Tibial nerve (tissue), 4 donors: ENCODE measurements at regions not wholly inside any gene's neighbourhood (a gene's known extent, or its start where the extent isn't known, plus 50 kb on each side); places are given as distances from the start of the nearest gene placed in this dataset.

Experiments
- DNase-seq, 2 donors: peaks; one replicate each; pipeline ENCODE4 v3.0.0-alpha.2; 2019; ENCODE audit warnings: low spot score in 2 of 2
- H3K27ac ChIP-seq, 4 donors: fragments of 200-600 bp; sonication (generic) in 3 of 4; one replicate each; pipeline ENCODE4 v1.5.1; 2017 to 2019; ENCODE audit warnings: mild to moderate bottlenecking in 1 of 4
- H3K27me3 ChIP-seq, 2 donors: fragments of 200-600 bp; sonication (generic) in 1 of 2; one replicate each; pipeline versions ENCODE4 v1.5.1 to v1.6.0; 2017 to 2019
- H3K36me3 ChIP-seq, 3 donors: fragments of 200-600 bp; sonication (generic); one replicate each; pipeline ENCODE4 v1.5.1; 2018 to 2019
- H3K4me1 ChIP-seq, 4 donors: fragments of 200-600 bp; sonication (generic) in 3 of 4; one replicate each; pipeline ENCODE4 v1.5.1; 2017 to 2019
- H3K4me3 ChIP-seq, 4 donors: fragments of 200-600 bp; sonication (generic) in 3 of 4; one replicate each; pipeline ENCODE4 v1.5.1; 2017 to 2019; ENCODE audit warnings: mild to moderate bottlenecking in 1 of 4, moderate library complexity in 1 of 4
- H3K9me3 ChIP-seq, 4 donors: fragments of 200-600 bp; sonication (generic) in 3 of 4; one replicate each; pipeline ENCODE4 v1.5.1; 2017 to 2019
- CTCF ChIP-seq, 5 experiments: fragments of 200-600 bp in 3 of 5; fragments of 450-650 bp in 2 of 5; sonication (generic) in 3 of 5; IDR thresholded peaks; one replicate each; pipeline ENCODE4 v1.5.1; 2016 to 2019; ENCODE audit warnings: antibody characterized with exemption in 5 of 5, mild to moderate bottlenecking in 3 of 5, moderate library complexity in 2 of 5
- EP300 ChIP-seq, 2 donors: sonication (generic); formaldehyde crosslinking; IDR thresholded peaks; one replicate each; pipeline ENCODE4 v1.6.1; 2017; ENCODE audit warnings: antibody characterized with exemption in 2 of 2, mild to moderate bottlenecking in 1 of 2
- POLR2A ChIP-seq, 2 donors: fragments of 450-650 bp; IDR thresholded peaks; one replicate each; pipeline ENCODE4 v1.6.1; 2017; ENCODE audit warnings: antibody characterized with exemption in 2 of 2, mild to moderate bottlenecking in 2 of 2, moderate library complexity in 2 of 2
- WGBS, 2 donors: methylation state at CpG; one replicate each; pipeline ENCODE4 v1.1.5; 2018; 5-methylcytosine and 5-hydroxymethylcytosine counted together

GRCh38 chr15:63440265-63440648 is 58.6 kb upstream of the CA12 start:
- peaks cover 0 to 18% (median 7%) of the 10 kb centered on the region in 4 donors for H3K4me1 ChIP-seq
- no peak overlapping the region for H3K27ac ChIP-seq
- no peaks in the 10 kb centered on the region for H3K36me3 ChIP-seq
- 87 to 92% methylated on average over 3 of the region's 3 CpGs for WGBS, 2 donors
- no peaks in the 10 kb centered on the region for H3K27me3 ChIP-seq
- no peak overlapping the region for H3K4me3 ChIP-seq
- H3K9me3 ChIP-seq, result no peaks in the 10 kb centered on the region
- no peak for DNase-seq
- TF ChIP-seq EP300 (IDR thresholded peaks at IDR 0.05) (no peak), CTCF (IDR thresholded peaks at IDR 0.05) (no peak), POLR2A (IDR thresholded peaks at IDR 0.05) (no peak)

GRCh38 chr15:63440756-63441155 is 59.1 kb upstream of the CA12 start:
- no peak overlapping the region for H3K27ac ChIP-seq
- no peaks in the 10 kb centered on the region for H3K9me3 ChIP-seq
- DNase-seq, result no peak
- 90 to 91% methylated on average over 6 of the region's 6 CpGs for WGBS, 2 donors
- no peak for TF ChIP-seq EP300 (IDR thresholded peaks at IDR 0.05)
- no peak for TF ChIP-seq POLR2A (IDR thresholded peaks at IDR 0.05)
- no peak for TF ChIP-seq CTCF (IDR thresholded peaks at IDR 0.05)
- no peaks in the 10 kb centered on the region for H3K36me3 ChIP-seq
- H3K4me3 ChIP-seq, result no peak overlapping the region
- H3K4me1 ChIP-seq, result peaks cover 0 to 18% (median 7%) of the 10 kb centered on the region in 4 donors
- H3K27me3 ChIP-seq, result no peaks in the 10 kb centered on the region

- no peaks in the 10 kb centered on the region for H3K36me3 ChIP-seq
- no peak for TF ChIP-seq POLR2A (IDR thresholded peaks at IDR 0.05)
- TF ChIP-seq CTCF (IDR thresholded peaks at IDR 0.05), result no peak
- TF ChIP-seq EP300 (IDR thresholded peaks at IDR 0.05), result no peak
- H3K4me3 ChIP-seq, result no peak overlapping the region
- DNase-seq, result no peak
- WGBS, 2 donors, result 84 to 96% methylated on average over 2 of the region's 2 CpGs
- no peak overlapping the region for H3K27ac ChIP-seq
- peaks cover 0 to 15% (median 6%) of the 10 kb centered on the region in 4 donors for H3K4me1 ChIP-seq
- no peaks in the 10 kb centered on the region for H3K9me3 ChIP-seq
- no peaks in the 10 kb centered on the region for H3K27me3 ChIP-seq
Measured at GRCh38 chr15:63441266-63441665, 59.6 kb upstream of the CA12 start.

- TF ChIP-seq EP300 (IDR thresholded peaks at IDR 0.05) (no peak), POLR2A (IDR thresholded peaks at IDR 0.05) (no peak), CTCF (IDR thresholded peaks at IDR 0.05) (no peak)
- no peak for DNase-seq
- no peak overlapping the region for H3K4me3 ChIP-seq
- WGBS, 2 donors, result 90 to 97% methylated on average over 3 to 6 of the region's 6 CpGs
- H3K36me3 ChIP-seq, result no peaks in the 10 kb centered on the region
- no peaks in the 10 kb centered on the region for H3K27me3 ChIP-seq
- H3K9me3 ChIP-seq, result no peaks in the 10 kb centered on the region
- H3K27ac ChIP-seq, result no peak overlapping the region
- peaks cover 0 to 7% (median 3%) of the 10 kb centered on the region in 4 donors for H3K4me1 ChIP-seq
Measured at GRCh38 chr15:63442080-63442479, 60.4 kb upstream of the CA12 start.

GRCh38 chr15:63444611-63445010 is 59.8 kb upstream of the USP3 start:
- no peaks in the 10 kb centered on the region for H3K27me3 ChIP-seq
- TF ChIP-seq EP300 (IDR thresholded peaks at IDR 0.05) (no peak), POLR2A (IDR thresholded peaks at IDR 0.05) (no peak), CTCF (IDR thresholded peaks at IDR 0.05) (no peak)
- no peak overlapping the region for H3K27ac ChIP-seq
- H3K4me3 ChIP-seq, result no peak overlapping the region
- H3K9me3 ChIP-seq, result no peaks in the 10 kb centered on the region
- DNase-seq, result no peak
- H3K4me1 ChIP-seq, result peaks cover 0 to 8% (median 1%) of the 10 kb centered on the region in 4 donors
- H3K36me3 ChIP-seq, result no peaks in the 10 kb centered on the region
